ENCODE measurements at regions not wholly inside any gene's neighbourhood (a gene's known extent, or its start where the extent isn't known, plus 50 kb on each side); places are given as distances from the start of the nearest gene placed in this dataset.

GRCh38 chr10:131702531-131703356, 198.1 kb upstream of the PPP2R2D start:
- TF ChIP-seq CTCF (IDR thresholded peaks at IDR 0.05) (no peak), POLR2A (IDR thresholded peaks at IDR 0.05) (no peak)
